Caco-2 (cell line): ENCODE measurements at regions not wholly inside any gene's neighbourhood (a gene's known extent, or its start where the extent isn't known, plus 50 kb on each side); places are given as distances from the start of the nearest gene placed in this dataset.

Experiments used
- BruUV-seq: library from RNA; stranded (reverse); fragments of 400-500 nt; replicated peaks from 2 replicates; lab custom pipeline; 2021; lab: Mats Ljungman, UMichigan
- CTCF ChIA-PET: fragments of 300-600 bp; sonication (Branson Sonifier 250); formaldehyde crosslinking; loops from one replicate; lab custom pipeline; 2022; ENCODE audit warnings: antibody characterized with exemption; lab: Charles Lee
- POLR2A ChIA-PET: fragments of 300-600 bp; sonication (Branson Sonifier 250); formaldehyde crosslinking; loops from one replicate; lab custom pipeline; 2022; ENCODE audit warnings: antibody characterized with exemption; lab: Charles Lee
- DNase-seq, 2 experiments: peaks; one replicate each; pipeline versions ENCODE4 v3.0.0 to v3.0.0-alpha.2; 2020 to 2022
- H3K27me3 ChIP-seq: replicated peaks from 2 replicates; pipeline ENCODE4 v1.6.0; 2011; ENCODE audit warnings: low read length; ENCODE audit not compliant: control insufficient read depth, insufficient read depth
- H3K36me3 ChIP-seq: 2 replicates; pipeline ENCODE4 v1.5.1; 2011; ENCODE audit warnings: low read length; ENCODE audit not compliant: control insufficient read depth, insufficient read depth
- H3K4me1 ChIP-seq: fragments of 250-450 bp; sonication (Bioruptor Pico); 2 replicates; pipeline ENCODE4 v1.5.1; 2020; ENCODE audit warnings: mild to moderate bottlenecking
- H3K4me3 ChIP-seq: 2 replicates; pipeline ENCODE4 v1.5.1; 2011; ENCODE audit warnings: low read depth, mild to moderate bottlenecking, control low read depth, low read length
- H3K9me3 ChIP-seq: fragments of 250-450 bp; sonication (Bioruptor Pico); 2 replicates; pipeline ENCODE4 v1.5.1; 2020; ENCODE audit warnings: mild to moderate bottlenecking, moderate library complexity
- H3K27ac Mint-ChIP-seq: one replicate; pipeline ENCODE4 v1.8.0; 2022; ENCODE audit warnings: mixed read lengths; ENCODE audit not compliant: unreplicated experiment
- H3K27me3 Mint-ChIP-seq: one replicate; pipeline ENCODE4 v1.8.0; 2022; ENCODE audit warnings: mixed read lengths; ENCODE audit not compliant: insufficient read depth, unreplicated experiment
- H3K36me3 Mint-ChIP-seq: one replicate; pipeline ENCODE4 v1.8.0; 2022; ENCODE audit warnings: mild to moderate bottlenecking, mixed read lengths; ENCODE audit not compliant: insufficient read depth, unreplicated experiment
- H3K4me1 Mint-ChIP-seq: one replicate; pipeline ENCODE4 v1.8.0; 2022; ENCODE audit warnings: low read depth, mixed read lengths; ENCODE audit not compliant: unreplicated experiment
- H3K4me3 Mint-ChIP-seq: one replicate; pipeline ENCODE4 v1.8.0; 2022; ENCODE audit warnings: mild to moderate bottlenecking, moderate library complexity, mixed read lengths; ENCODE audit not compliant: unreplicated experiment
- H3K9me3 Mint-ChIP-seq: one replicate; pipeline ENCODE4 v1.8.0; 2022; ENCODE audit warnings: mixed read lengths; ENCODE audit not compliant: unreplicated experiment
- intact Hi-C: fragments of 100-400 bp; cut with micrococcal nuclease; formaldehyde crosslinking; loops from one replicate; pipeline ENCODE4 v1.10.0; 2022; ENCODE audit not compliant: unreplicated experiment
- TF ChIP-seq, protein P1 (sequence below), 2 experiments: fragments of 200-600 bp in 1 of 2; IDR thresholded peaks; 1 replicate in 1 of 2; 2 replicates in 1 of 2; pipeline versions ENCODE4 v1.5.1 to v1.8.0; 2011 to 2022; ENCODE audit warnings: antibody characterized with exemption in 1 of 2, control low read depth in 1 of 2, inconsistent platforms in 1 of 2, low read depth in 1 of 2, low read length in 1 of 2, mild to moderate bottlenecking in 1 of 2, moderate library complexity in 1 of 2; ENCODE audit not compliant: insufficient read depth in 1 of 2, severe bottlenecking in 1 of 2, unreplicated experiment in 1 of 2

DNA sequence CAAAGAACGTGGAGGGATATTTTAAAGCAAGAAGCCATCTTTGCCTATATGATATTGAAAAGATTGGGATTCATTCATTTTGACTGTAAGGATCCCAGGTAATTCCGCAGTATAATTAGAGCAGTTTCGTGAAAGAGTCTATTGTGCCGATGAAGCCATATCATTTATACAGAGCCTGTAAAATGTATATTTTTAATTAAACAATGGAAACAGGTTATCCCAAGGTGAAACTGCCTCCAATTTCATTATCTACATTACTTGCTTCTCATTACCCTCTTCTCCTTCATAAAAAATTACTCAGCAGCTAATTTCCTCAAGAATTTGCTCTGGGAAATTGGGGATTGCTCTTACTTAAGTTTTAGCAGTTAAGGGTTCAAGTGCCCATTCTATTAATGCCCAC lies 444.1 kb downstream of the SOCS6 start:
- no peak overlapping the region for H3K4me3 Mint-ChIP-seq
- no peaks in the 10 kb centered on the region for H3K36me3 Mint-ChIP-seq
- no peak overlapping the region for H3K27ac Mint-ChIP-seq
- H3K27me3 ChIP-seq = no peaks in the 10 kb centered on the region
- H3K27me3 Mint-ChIP-seq = no peaks in the 10 kb centered on the region
- intact Hi-C loops = no loop called here
- H3K4me3 ChIP-seq = no peak overlapping the region
- no TSS peak for BruUV-seq
- H3K36me3 ChIP-seq = no peaks in the 10 kb centered on the region
- ChIA-PET POLR2A (no interaction called here), CTCF (no interaction called here)
- no peaks in the 10 kb centered on the region for H3K9me3 ChIP-seq
- no peaks in the 10 kb centered on the region for H3K4me1 Mint-ChIP-seq
- TF ChIP-seq, protein P1, sequence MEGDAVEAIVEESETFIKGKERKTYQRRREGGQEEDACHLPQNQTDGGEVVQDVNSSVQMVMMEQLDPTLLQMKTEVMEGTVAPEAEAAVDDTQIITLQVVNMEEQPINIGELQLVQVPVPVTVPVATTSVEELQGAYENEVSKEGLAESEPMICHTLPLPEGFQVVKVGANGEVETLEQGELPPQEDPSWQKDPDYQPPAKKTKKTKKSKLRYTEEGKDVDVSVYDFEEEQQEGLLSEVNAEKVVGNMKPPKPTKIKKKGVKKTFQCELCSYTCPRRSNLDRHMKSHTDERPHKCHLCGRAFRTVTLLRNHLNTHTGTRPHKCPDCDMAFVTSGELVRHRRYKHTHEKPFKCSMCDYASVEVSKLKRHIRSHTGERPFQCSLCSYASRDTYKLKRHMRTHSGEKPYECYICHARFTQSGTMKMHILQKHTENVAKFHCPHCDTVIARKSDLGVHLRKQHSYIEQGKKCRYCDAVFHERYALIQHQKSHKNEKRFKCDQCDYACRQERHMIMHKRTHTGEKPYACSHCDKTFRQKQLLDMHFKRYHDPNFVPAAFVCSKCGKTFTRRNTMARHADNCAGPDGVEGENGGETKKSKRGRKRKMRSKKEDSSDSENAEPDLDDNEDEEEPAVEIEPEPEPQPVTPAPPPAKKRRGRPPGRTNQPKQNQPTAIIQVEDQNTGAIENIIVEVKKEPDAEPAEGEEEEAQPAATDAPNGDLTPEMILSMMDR (IDR thresholded peaks at IDR 0.05; ENCODE audit: insufficient read depth in 1 of 2, low read depth in 1 of 2, low read length in 1 of 2, severe bottlenecking in 1 of 2, unreplicated experiment in 1 of 2) = no peak
- H3K4me1 ChIP-seq = no peaks in the 10 kb centered on the region
- H3K9me3 Mint-ChIP-seq = no peaks in the 10 kb centered on the region
- DNase-seq = no peak

DNA sequence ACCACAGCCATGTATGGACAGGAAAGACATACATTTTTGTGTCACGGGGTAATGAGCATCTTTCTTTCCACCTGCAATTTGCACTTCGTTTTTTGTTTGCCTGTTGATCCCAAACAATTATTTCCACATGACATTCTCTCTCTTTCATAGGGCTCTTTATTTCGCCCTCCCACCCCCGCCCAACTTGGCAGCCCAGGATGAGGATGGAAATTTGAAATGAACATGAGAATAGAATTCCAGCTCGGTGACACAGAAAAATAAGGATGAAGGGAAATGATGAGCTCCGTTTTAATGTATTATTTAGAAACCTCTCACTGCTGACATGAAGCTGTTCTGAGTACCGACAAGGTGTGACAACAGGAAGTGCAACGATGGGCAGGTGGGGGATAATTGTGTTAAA lies 443.3 kb downstream of the SOCS6 start:
- Mint-ChIP-seq H3K27me3 (no peaks in the 10 kb centered on the region), H3K9me3 (no peaks in the 10 kb centered on the region), H3K27ac (no peak overlapping the region), H3K4me3 (no peak overlapping the region), H3K4me1 (no peaks in the 10 kb centered on the region), H3K36me3 (no peaks in the 10 kb centered on the region)
- no peak for DNase-seq
- intact Hi-C loops = no loop called here
- TF ChIP-seq, protein P1 (IDR thresholded peaks at IDR 0.05; ENCODE audit: insufficient read depth in 1 of 2, low read depth in 1 of 2, low read length in 1 of 2, severe bottlenecking in 1 of 2, unreplicated experiment in 1 of 2) = no peak
- no peak overlapping the region for H3K4me3 ChIP-seq
- H3K9me3 ChIP-seq = no peaks in the 10 kb centered on the region
- ChIA-PET CTCF (no interaction called here), POLR2A (no interaction called here)
- H3K27me3 ChIP-seq = no peaks in the 10 kb centered on the region
- H3K36me3 ChIP-seq = no peaks in the 10 kb centered on the region
- no TSS peak for BruUV-seq
- H3K4me1 ChIP-seq = no peaks in the 10 kb centered on the region

DNA sequence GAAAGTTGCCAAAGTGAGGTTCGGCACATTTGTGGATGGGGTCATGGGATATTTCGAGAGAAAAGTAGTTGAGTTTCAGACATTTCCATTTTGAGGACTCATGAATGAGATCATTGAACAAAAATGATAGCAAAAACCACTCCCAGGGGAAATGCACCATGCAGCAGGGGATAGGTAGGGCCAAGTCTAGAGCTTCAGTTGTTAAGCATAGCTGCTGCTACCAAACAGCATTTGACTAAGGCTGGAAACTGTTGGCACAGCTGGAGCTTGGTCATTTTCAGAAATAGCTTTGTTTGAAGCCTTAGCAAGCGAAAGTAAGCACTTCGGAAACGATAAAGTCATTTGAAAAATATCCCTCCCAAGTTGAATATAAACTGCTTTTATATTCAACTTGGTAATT lies 431.8 kb downstream of the SOCS6 start:
- BruUV-seq = no TSS peak
- no peak overlapping the region for H3K4me3 ChIP-seq
- Mint-ChIP-seq H3K27ac (no peak overlapping the region), H3K36me3 (no peaks in the 10 kb centered on the region), H3K27me3 (no peaks in the 10 kb centered on the region), H3K9me3 (no peaks in the 10 kb centered on the region), H3K4me3 (no peak overlapping the region), H3K4me1 (no peaks in the 10 kb centered on the region)
- ChIA-PET CTCF (no interaction called here), POLR2A (no interaction called here)
- no peak for DNase-seq
- H3K4me1 ChIP-seq = no peaks in the 10 kb centered on the region
- no peaks in the 10 kb centered on the region for H3K9me3 ChIP-seq
- intact Hi-C loops = no loop called here
- TF ChIP-seq, protein P1 (IDR thresholded peaks at IDR 0.05; ENCODE audit: insufficient read depth in 1 of 2, low read depth in 1 of 2, low read length in 1 of 2, severe bottlenecking in 1 of 2, unreplicated experiment in 1 of 2) = no peak
- H3K36me3 ChIP-seq = no peaks in the 10 kb centered on the region
- no peaks in the 10 kb centered on the region for H3K27me3 ChIP-seq
